Stimulated activated CD4-positive, alpha-beta T cell treated with anti-CD3 and anti-CD28 coated beads, Interleukin-1b, Interleukin-23, amount 100 ng/mL, for 48 hours (primary cell): ENCODE measurements at regions not wholly inside any gene's neighbourhood (a gene's known extent, or its start where the extent isn't known, plus 50 kb on each side); places are given as distances from the start of the nearest gene placed in this dataset.

Experiments
- DNase-seq: peaks from one replicate; pipeline ENCODE4 v3.0.0-alpha.2; 2020

GRCh38 chr12:76256904-76257303 lies 91.3 kb downstream of the BBS10 start:
- DNase-seq, result no peak

- no peak for DNase-seq
Measured at GRCh38 chr12:76256321-76256720, 91.9 kb downstream of the BBS10 start.

- DNase-seq, result no peak
Measured at GRCh38 chr12:76255692-76256091, 92.5 kb downstream of the BBS10 start.

- no peak for DNase-seq
Measured at GRCh38 chr12:76255281-76255680, 92.9 kb downstream of the BBS10 start.

GRCh38 chr12:76252031-76252430 lies 96.2 kb downstream of the BBS10 start:
- no peak for DNase-seq

GRCh38 chr12:76250256-76250655 lies 98.0 kb downstream of the BBS10 start:
- DNase-seq, result no peak

- DNase-seq, result no peak
Measured at GRCh38 chr12:76249501-76249900, 98.7 kb downstream of the BBS10 start.

- DNase-seq, result no peak
Measured at GRCh38 chr12:76247992-76248391, 100.2 kb downstream of the BBS10 start.

- no peak for DNase-seq
Measured at GRCh38 chr12:76247026-76247646, 101.1 kb downstream of the BBS10 start.

GRCh38 chr12:76246611-76247010 lies 101.6 kb downstream of the BBS10 start:
- no peak for DNase-seq

GRCh38 chr12:76244300-76244699 lies 103.9 kb downstream of the BBS10 start:
- DNase-seq, result no peak

- DNase-seq, result no peak
Measured at GRCh38 chr12:76242813-76243550, 105.2 kb downstream of the BBS10 start.

GRCh38 chr12:76241371-76241770 lies 106.8 kb downstream of the BBS10 start:
- DNase-seq, result no peak

GRCh38 chr12:76240281-76240680 lies 107.9 kb downstream of the BBS10 start:
- no peak for DNase-seq

GRCh38 chr12:76238688-76239087 lies 109.5 kb downstream of the BBS10 start:
- DNase-seq, result no peak

- DNase-seq, result no peak
Measured at GRCh38 chr12:76237086-76237701, 111.0 kb downstream of the BBS10 start.

GRCh38 chr12:76236640-76237039 lies 111.6 kb downstream of the BBS10 start:
- DNase-seq, result no peak

- no peak for DNase-seq
Measured at GRCh38 chr12:76234741-76235140, 113.5 kb downstream of the BBS10 start.

GRCh38 chr12:76232013-76232412 lies 116.2 kb downstream of the BBS10 start:
- no peak for DNase-seq

GRCh38 chr12:76226956-76227355 lies 121.3 kb downstream of the BBS10 start:
- no peak for DNase-seq

GRCh38 chr12:76226397-76226796 lies 121.8 kb downstream of the BBS10 start:
- no peak for DNase-seq

GRCh38 chr12:76223869-76224268 lies 124.3 kb downstream of the BBS10 start:
- DNase-seq, result no peak

GRCh38 chr12:76220980-76221379 lies 127.2 kb downstream of the BBS10 start:
- no peak for DNase-seq

- no peak for DNase-seq
Measured at GRCh38 chr12:76219806-76220205, 128.4 kb downstream of the BBS10 start.
